ENCODE measurements at regions not wholly inside any gene's neighbourhood (a gene's known extent, or its start where the extent isn't known, plus 50 kb on each side); places are given as distances from the start of the nearest gene placed in this dataset.

- Mint-ChIP-seq H3K27me3 (peaks cover 12% of the 10 kb centered on the region), H3K4me1 (ENCODE audit: low read depth) (no peaks in the 10 kb centered on the region), H3K27ac (no peak overlapping the region), H3K4me3 (no peak overlapping the region), H3K9me3 (peaks cover 15% of the 10 kb centered on the region), H3K36me3 (ENCODE audit: low read depth) (no peaks in the 10 kb centered on the region)
- intact Hi-C loops (cut with micrococcal nuclease), result no loop called here
Measured at GRCh38 chr2:41924024-41924423, 123.8 kb upstream of the PKDCC start.

- peaks cover 15% of the 10 kb centered on the region for H3K9me3 Mint-ChIP-seq
- peaks cover 13% of the 10 kb centered on the region for H3K27me3 Mint-ChIP-seq
- no peaks in the 10 kb centered on the region for H3K4me1 Mint-ChIP-seq (ENCODE audit: low read depth)
- intact Hi-C loops (cut with micrococcal nuclease), result no loop called here
- H3K4me3 Mint-ChIP-seq, result no peak overlapping the region
- no peak overlapping the region for H3K27ac Mint-ChIP-seq
- H3K36me3 Mint-ChIP-seq (ENCODE audit: low read depth), result no peaks in the 10 kb centered on the region
Measured at GRCh38 chr2:41924709-41925408, 123.0 kb upstream of the PKDCC start.

- H3K4me3 Mint-ChIP-seq, result no peak overlapping the region
- intact Hi-C loops (cut with micrococcal nuclease), result no loop called here
- no peak overlapping the region for H3K27ac Mint-ChIP-seq
- no peaks in the 10 kb centered on the region for H3K4me1 Mint-ChIP-seq (ENCODE audit: low read depth)
- peaks cover 15% of the 10 kb centered on the region for H3K9me3 Mint-ChIP-seq
- peaks cover 13% of the 10 kb centered on the region for H3K27me3 Mint-ChIP-seq
- H3K36me3 Mint-ChIP-seq (ENCODE audit: low read depth), result no peaks in the 10 kb centered on the region
Measured at GRCh38 chr2:41925712-41926111, 122.1 kb upstream of the PKDCC start.

GRCh38 chr2:41926614-41927580, 120.9 kb upstream of the PKDCC start:
- Mint-ChIP-seq H3K9me3 (peaks cover 15% of the 10 kb centered on the region), H3K4me3 (no peak overlapping the region), H3K4me1 (ENCODE audit: low read depth) (no peaks in the 10 kb centered on the region), H3K36me3 (ENCODE audit: low read depth) (no peaks in the 10 kb centered on the region), H3K27me3 (peaks cover 15% of the 10 kb centered on the region), H3K27ac (no peak overlapping the region)
- intact Hi-C loops (cut with micrococcal nuclease), result no loop called here

GRCh38 chr2:41927581-41928264, 120.1 kb upstream of the PKDCC start:
- H3K4me1 Mint-ChIP-seq (ENCODE audit: low read depth), result no peaks in the 10 kb centered on the region
- no peak overlapping the region for H3K4me3 Mint-ChIP-seq
- H3K27me3 Mint-ChIP-seq, result peaks cover 17% of the 10 kb centered on the region
- no peaks in the 10 kb centered on the region for H3K36me3 Mint-ChIP-seq (ENCODE audit: low read depth)
- H3K27ac Mint-ChIP-seq, result no peak overlapping the region
- peaks cover 15% of the 10 kb centered on the region for H3K9me3 Mint-ChIP-seq
- intact Hi-C loops (cut with micrococcal nuclease), result no loop called here

GRCh38 chr2:41928526-41928925, 119.3 kb upstream of the PKDCC start:
- no peak overlapping the region for H3K4me3 Mint-ChIP-seq
- peaks cover 12% of the 10 kb centered on the region for H3K27me3 Mint-ChIP-seq
- H3K4me1 Mint-ChIP-seq (ENCODE audit: low read depth), result peaks cover 2% of the 10 kb centered on the region
- intact Hi-C loops (cut with micrococcal nuclease), result no loop called here
- H3K9me3 Mint-ChIP-seq, result peaks cover 15% of the 10 kb centered on the region
- no peaks in the 10 kb centered on the region for H3K36me3 Mint-ChIP-seq (ENCODE audit: low read depth)
- no peak overlapping the region for H3K27ac Mint-ChIP-seq

- Mint-ChIP-seq H3K4me3 (no peak overlapping the region), H3K9me3 (peaks cover 2% of the 10 kb centered on the region), H3K4me1 (ENCODE audit: low read depth) (peaks cover 8% of the 10 kb centered on the region), H3K27ac (no peak overlapping the region), H3K36me3 (ENCODE audit: low read depth) (no peaks in the 10 kb centered on the region), H3K27me3 (peaks cover 18% of the 10 kb centered on the region)
- intact Hi-C loops (cut with micrococcal nuclease), result no loop called here
Measured at GRCh38 chr2:41930807-41931566, 116.8 kb upstream of the PKDCC start.

- Mint-ChIP-seq H3K4me1 (ENCODE audit: low read depth) (peaks cover 8% of the 10 kb centered on the region), H3K36me3 (ENCODE audit: low read depth) (no peaks in the 10 kb centered on the region), H3K27ac (no peak overlapping the region), H3K9me3 (no peaks in the 10 kb centered on the region), H3K4me3 (no peak overlapping the region), H3K27me3 (peaks cover 18% of the 10 kb centered on the region)
- intact Hi-C loops (cut with micrococcal nuclease), result no loop called here
Measured at GRCh38 chr2:41932241-41933045, 115.4 kb upstream of the PKDCC start.

- Mint-ChIP-seq H3K36me3 (ENCODE audit: low read depth) (no peaks in the 10 kb centered on the region), H3K27me3 (peaks cover 16% of the 10 kb centered on the region), H3K9me3 (no peaks in the 10 kb centered on the region), H3K27ac (no peak overlapping the region), H3K4me3 (no peak overlapping the region), H3K4me1 (ENCODE audit: low read depth) (peaks cover 8% of the 10 kb centered on the region)
- intact Hi-C loops (cut with micrococcal nuclease), result no loop called here
Measured at GRCh38 chr2:41933046-41933420, 114.8 kb upstream of the PKDCC start.

GRCh38 chr2:41933585-41934320, 114.1 kb upstream of the PKDCC start:
- peaks cover 15% of the 10 kb centered on the region for H3K27me3 Mint-ChIP-seq
- intact Hi-C loops (cut with micrococcal nuclease), result no loop called here
- H3K27ac Mint-ChIP-seq, result no peak overlapping the region
- H3K9me3 Mint-ChIP-seq, result no peaks in the 10 kb centered on the region
- H3K4me1 Mint-ChIP-seq (ENCODE audit: low read depth), result peaks cover 8% of the 10 kb centered on the region
- no peaks in the 10 kb centered on the region for H3K36me3 Mint-ChIP-seq (ENCODE audit: low read depth)
- H3K4me3 Mint-ChIP-seq, result no peak overlapping the region

GRCh38 chr2:41934329-41934958, 113.4 kb upstream of the PKDCC start:
- Mint-ChIP-seq H3K4me1 (ENCODE audit: low read depth) (peaks cover 8% of the 10 kb centered on the region), H3K27me3 (peaks cover 14% of the 10 kb centered on the region), H3K9me3 (no peaks in the 10 kb centered on the region), H3K27ac (no peak overlapping the region), H3K36me3 (ENCODE audit: low read depth) (no peaks in the 10 kb centered on the region), H3K4me3 (no peak overlapping the region)
- intact Hi-C loops (cut with micrococcal nuclease), result no loop called here

GRCh38 chr2:41935002-41935401, 112.8 kb upstream of the PKDCC start:
- H3K4me1 Mint-ChIP-seq (ENCODE audit: low read depth), result peaks cover 8% of the 10 kb centered on the region
- H3K9me3 Mint-ChIP-seq, result no peaks in the 10 kb centered on the region
- H3K4me3 Mint-ChIP-seq, result no peak overlapping the region
- peaks cover 14% of the 10 kb centered on the region for H3K27me3 Mint-ChIP-seq
- no peak overlapping the region for H3K27ac Mint-ChIP-seq
- no peaks in the 10 kb centered on the region for H3K36me3 Mint-ChIP-seq (ENCODE audit: low read depth)
- intact Hi-C loops (cut with micrococcal nuclease), result no loop called here
